Loucy (cell line): ENCODE measurements at regions not wholly inside any gene's neighbourhood (a gene's known extent, or its start where the extent isn't known, plus 50 kb on each side); places are given as distances from the start of the nearest gene placed in this dataset.

Experiments used
- H2AFZ ChIP-seq: fragments of 200-600 bp; sonication (generic); 2 replicates; pipeline ENCODE4 v1.6.0; 2016; ENCODE audit warnings: antibody characterized with exemption, mild to moderate bottlenecking, low read length, moderate library complexity
- H3F3A ChIP-seq: fragments of 200-600 bp; 2 replicates; pipeline ENCODE4 v1.6.0; 2016; ENCODE audit warnings: antibody characterized with exemption, low read depth, mild to moderate bottlenecking
- H3K27me3 ChIP-seq: fragments of 200-600 bp; sonication (generic); 2 replicates; pipeline ENCODE4 v1.6.1; 2014; ENCODE audit warnings: low read length, mild to moderate bottlenecking; ENCODE audit not compliant: insufficient read depth, poor library complexity, severe bottlenecking
- H3K36me3 ChIP-seq: fragments of 200-600 bp; sonication (generic); 2 replicates; pipeline ENCODE4 v1.6.1; 2016; ENCODE audit warnings: low read length; ENCODE audit not compliant: insufficient read depth
- H3K4me1 ChIP-seq: fragments of 200-600 bp; sonication (generic); 2 replicates; pipeline ENCODE4 v1.5.1; 2014; ENCODE audit warnings: low read length, mild to moderate bottlenecking; ENCODE audit not compliant: insufficient read depth, poor library complexity, severe bottlenecking
- H3K4me2 ChIP-seq: fragments of 200-600 bp; sonication (generic); 2 replicates; pipeline ENCODE4 v1.6.0; 2014; ENCODE audit warnings: antibody characterized with exemption, low read length, low read depth, mild to moderate bottlenecking; ENCODE audit not compliant: poor library complexity, severe bottlenecking
- H3K4me3 ChIP-seq: fragments of 200-600 bp; sonication (generic); 2 replicates; pipeline ENCODE4 v1.5.1; 2014; ENCODE audit warnings: low read length, mild to moderate bottlenecking, mixed read lengths; ENCODE audit not compliant: poor library complexity, severe bottlenecking
- H3K79me2 ChIP-seq: fragments of 200-600 bp; sonication (generic); 2 replicates; pipeline ENCODE4 v1.6.1; 2014; ENCODE audit warnings: low read length; ENCODE audit not compliant: insufficient read depth
- H3K9ac ChIP-seq: fragments of 200-600 bp; sonication (generic); 2 replicates; pipeline ENCODE4 v1.6.0; 2014; ENCODE audit warnings: mild to moderate bottlenecking, low read depth, low read length, moderate library complexity; ENCODE audit not compliant: poor library complexity, severe bottlenecking
- H3K9me2 ChIP-seq: fragments of 200-600 bp; sonication (generic); replicated peaks from 2 replicates; pipeline ENCODE4 v1.6.1; 2016; ENCODE audit warnings: low read depth, low read length, mixed read lengths
- H3K9me3 ChIP-seq: fragments of 200-600 bp; sonication (generic); 2 replicates; pipeline ENCODE4 v1.6.1; 2014; ENCODE audit warnings: mild to moderate bottlenecking, antibody characterized with exemption, low read length, low read depth; ENCODE audit not compliant: insufficient read depth
- H4K20me1 ChIP-seq: fragments of 200-600 bp; sonication (generic); 2 replicates; pipeline ENCODE4 v1.6.0; 2014; ENCODE audit warnings: antibody characterized with exemption, low read length, mild to moderate bottlenecking; ENCODE audit not compliant: insufficient read depth, poor library complexity, severe bottlenecking
- EZH2phosphoT487 ChIP-seq: fragments of 200-600 bp; IDR thresholded peaks from 2 replicates; pipeline ENCODE4 v1.6.1; 2018; ENCODE audit warnings: antibody characterized with exemption, mild to moderate bottlenecking, moderate library complexity, borderline replicate concordance
- TF ChIP-seq, protein P1 (sequence below): fragments of 200-600 bp; sonication (generic); conservative IDR thresholded peaks from 2 replicates; pipeline ENCODE4 v1.5.1; 2014; ENCODE audit warnings: mild to moderate bottlenecking, antibody characterized with exemption, low read length

DNA sequence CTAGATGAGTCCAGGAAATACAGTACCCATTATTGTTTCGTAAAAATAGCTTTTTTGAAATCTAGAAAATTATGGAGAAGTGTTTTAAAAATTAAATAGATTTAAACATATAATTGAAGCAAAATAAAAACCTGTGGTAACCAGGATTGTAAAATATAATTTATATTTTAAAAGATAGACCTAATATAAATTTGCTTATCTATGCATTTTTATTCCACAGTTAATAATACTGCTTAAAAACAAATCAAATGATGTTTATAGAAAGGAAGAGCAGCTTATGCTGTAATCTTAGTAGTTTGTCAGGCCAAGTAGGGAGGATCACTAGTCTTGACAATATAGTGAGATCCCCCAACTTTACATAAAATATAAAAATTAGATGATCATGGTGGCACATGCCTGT is 388.9 kb upstream of the CNTNAP5 start:
- no peak for TF ChIP-seq EZH2phosphoT487
- TF ChIP-seq, protein P1, sequence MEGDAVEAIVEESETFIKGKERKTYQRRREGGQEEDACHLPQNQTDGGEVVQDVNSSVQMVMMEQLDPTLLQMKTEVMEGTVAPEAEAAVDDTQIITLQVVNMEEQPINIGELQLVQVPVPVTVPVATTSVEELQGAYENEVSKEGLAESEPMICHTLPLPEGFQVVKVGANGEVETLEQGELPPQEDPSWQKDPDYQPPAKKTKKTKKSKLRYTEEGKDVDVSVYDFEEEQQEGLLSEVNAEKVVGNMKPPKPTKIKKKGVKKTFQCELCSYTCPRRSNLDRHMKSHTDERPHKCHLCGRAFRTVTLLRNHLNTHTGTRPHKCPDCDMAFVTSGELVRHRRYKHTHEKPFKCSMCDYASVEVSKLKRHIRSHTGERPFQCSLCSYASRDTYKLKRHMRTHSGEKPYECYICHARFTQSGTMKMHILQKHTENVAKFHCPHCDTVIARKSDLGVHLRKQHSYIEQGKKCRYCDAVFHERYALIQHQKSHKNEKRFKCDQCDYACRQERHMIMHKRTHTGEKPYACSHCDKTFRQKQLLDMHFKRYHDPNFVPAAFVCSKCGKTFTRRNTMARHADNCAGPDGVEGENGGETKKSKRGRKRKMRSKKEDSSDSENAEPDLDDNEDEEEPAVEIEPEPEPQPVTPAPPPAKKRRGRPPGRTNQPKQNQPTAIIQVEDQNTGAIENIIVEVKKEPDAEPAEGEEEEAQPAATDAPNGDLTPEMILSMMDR: no peak
- Histone ChIP-seq H3K4me3 (no peak overlapping the region), H3K9ac (no peak overlapping the region), H3F3A (no peaks in the 10 kb centered on the region), H3K36me3 (no peaks in the 10 kb centered on the region), H3K4me2 (no peak overlapping the region), H3K9me3 (no peaks in the 10 kb centered on the region), H4K20me1 (no peaks in the 10 kb centered on the region), H2AFZ (no peak overlapping the region), H3K9me2 (no peaks in the 10 kb centered on the region), H3K27me3 (no peaks in the 10 kb centered on the region), H3K79me2 (no peaks in the 10 kb centered on the region), H3K4me1 (no peaks in the 10 kb centered on the region)

DNA sequence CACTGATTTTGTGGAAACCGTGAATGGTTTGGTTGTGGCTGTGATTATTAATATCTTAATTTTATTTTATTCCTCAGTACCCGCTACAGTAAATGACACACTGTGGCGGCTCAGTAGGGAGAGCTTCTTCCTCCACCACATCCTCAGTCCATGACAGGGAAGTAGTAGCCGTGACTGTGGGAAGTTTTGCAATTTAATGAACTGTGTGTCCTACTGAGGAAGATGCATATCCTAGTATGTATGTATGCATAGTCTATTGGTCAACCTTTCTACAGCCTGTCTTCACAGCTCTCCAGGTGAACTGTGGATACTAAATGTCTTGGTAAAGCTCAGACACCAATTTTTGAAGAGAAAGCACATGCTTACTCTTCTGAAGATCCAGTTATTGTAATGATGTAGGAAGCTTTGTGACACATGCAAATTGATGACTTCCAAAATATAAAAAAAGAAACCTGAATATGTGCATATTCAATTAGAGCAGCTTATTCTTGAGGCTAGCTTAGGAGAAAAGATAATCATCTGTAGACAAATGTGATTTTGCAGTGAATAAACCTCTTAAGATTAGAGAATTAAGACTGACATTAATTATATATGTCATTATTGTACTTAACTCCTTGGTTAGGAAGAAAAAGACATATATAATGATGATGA is 384.3 kb upstream of the CNTNAP5 start:
- no peaks in the 10 kb centered on the region for H3K27me3 ChIP-seq
- H3K4me1 ChIP-seq: no peaks in the 10 kb centered on the region
- H4K20me1 ChIP-seq: no peaks in the 10 kb centered on the region
- no peak overlapping the region for H3K4me3 ChIP-seq
- no peaks in the 10 kb centered on the region for H3K9me2 ChIP-seq
- H3K9ac ChIP-seq: no peak overlapping the region
- no peak overlapping the region for H3K4me2 ChIP-seq
- no peaks in the 10 kb centered on the region for H3K9me3 ChIP-seq
- TF ChIP-seq, protein P1: no peak
- no peak for TF ChIP-seq EZH2phosphoT487
- H3K36me3 ChIP-seq: no peaks in the 10 kb centered on the region
- no peaks in the 10 kb centered on the region for H3F3A ChIP-seq
- no peak overlapping the region for H2AFZ ChIP-seq
- H3K79me2 ChIP-seq: no peaks in the 10 kb centered on the region

DNA sequence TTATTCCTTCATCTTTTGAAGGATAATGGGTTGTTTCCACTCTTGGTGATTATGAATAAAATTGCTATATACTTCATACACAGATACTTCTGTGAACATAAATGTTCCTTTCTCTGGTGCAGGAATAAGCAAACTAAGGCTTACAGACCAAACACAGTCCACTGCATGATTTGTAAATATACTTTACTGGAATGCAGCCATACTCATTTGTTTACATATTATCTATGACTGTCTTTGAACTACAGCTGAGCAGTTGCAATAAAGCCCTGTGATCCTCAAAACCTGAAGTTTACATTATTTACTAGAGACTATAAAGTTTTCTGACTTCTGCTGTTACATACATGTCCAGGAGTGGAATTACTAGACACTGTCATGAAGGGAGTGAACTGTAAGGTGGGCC is 381.0 kb upstream of the CNTNAP5 start:
- Histone ChIP-seq H3K36me3 (no peaks in the 10 kb centered on the region), H3K79me2 (no peaks in the 10 kb centered on the region), H3K27me3 (no peaks in the 10 kb centered on the region), H3K4me2 (no peak overlapping the region), H3F3A (no peaks in the 10 kb centered on the region), H3K9ac (no peak overlapping the region), H3K9me3 (no peaks in the 10 kb centered on the region), H3K4me3 (no peak overlapping the region), H4K20me1 (no peaks in the 10 kb centered on the region), H3K4me1 (peaks cover 8% of the 10 kb centered on the region), H2AFZ (no peak overlapping the region), H3K9me2 (no peaks in the 10 kb centered on the region)
- TF ChIP-seq EZH2phosphoT487: no peak
- TF ChIP-seq, protein P1: no peak
